Kidney epithelial cell (primary cell): ENCODE measurements at regions not wholly inside any gene's neighbourhood (a gene's known extent, or its start where the extent isn't known, plus 50 kb on each side); places are given as distances from the start of the nearest gene placed in this dataset.

Experiments
- DNase-seq: peaks from one replicate; pipeline ENCODE4 v3.0.0-alpha.2; 2010; ENCODE audit warnings: low read depth
- H3K27me3 ChIP-seq: 2 replicates; pipeline ENCODE4 v1.6.0; 2011; ENCODE audit warnings: low read length; ENCODE audit not compliant: control insufficient read depth, insufficient read depth
- H3K36me3 ChIP-seq: 2 replicates; pipeline ENCODE4 v1.5.1; 2011; ENCODE audit warnings: low read length; ENCODE audit not compliant: control insufficient read depth, insufficient read depth
- H3K4me3 ChIP-seq: 2 replicates; pipeline ENCODE4 v1.5.1; 2011; ENCODE audit warnings: low read depth, mild to moderate bottlenecking, control low read depth, low read length
- TF ChIP-seq, protein P1 (sequence below): IDR thresholded peaks from 2 replicates; pipeline ENCODE4 v1.5.1; 2011; ENCODE audit warnings: mild to moderate bottlenecking, moderate library complexity, low read length, control low read depth, inconsistent platforms; ENCODE audit not compliant: insufficient read depth, poor library complexity, severe bottlenecking

DNA sequence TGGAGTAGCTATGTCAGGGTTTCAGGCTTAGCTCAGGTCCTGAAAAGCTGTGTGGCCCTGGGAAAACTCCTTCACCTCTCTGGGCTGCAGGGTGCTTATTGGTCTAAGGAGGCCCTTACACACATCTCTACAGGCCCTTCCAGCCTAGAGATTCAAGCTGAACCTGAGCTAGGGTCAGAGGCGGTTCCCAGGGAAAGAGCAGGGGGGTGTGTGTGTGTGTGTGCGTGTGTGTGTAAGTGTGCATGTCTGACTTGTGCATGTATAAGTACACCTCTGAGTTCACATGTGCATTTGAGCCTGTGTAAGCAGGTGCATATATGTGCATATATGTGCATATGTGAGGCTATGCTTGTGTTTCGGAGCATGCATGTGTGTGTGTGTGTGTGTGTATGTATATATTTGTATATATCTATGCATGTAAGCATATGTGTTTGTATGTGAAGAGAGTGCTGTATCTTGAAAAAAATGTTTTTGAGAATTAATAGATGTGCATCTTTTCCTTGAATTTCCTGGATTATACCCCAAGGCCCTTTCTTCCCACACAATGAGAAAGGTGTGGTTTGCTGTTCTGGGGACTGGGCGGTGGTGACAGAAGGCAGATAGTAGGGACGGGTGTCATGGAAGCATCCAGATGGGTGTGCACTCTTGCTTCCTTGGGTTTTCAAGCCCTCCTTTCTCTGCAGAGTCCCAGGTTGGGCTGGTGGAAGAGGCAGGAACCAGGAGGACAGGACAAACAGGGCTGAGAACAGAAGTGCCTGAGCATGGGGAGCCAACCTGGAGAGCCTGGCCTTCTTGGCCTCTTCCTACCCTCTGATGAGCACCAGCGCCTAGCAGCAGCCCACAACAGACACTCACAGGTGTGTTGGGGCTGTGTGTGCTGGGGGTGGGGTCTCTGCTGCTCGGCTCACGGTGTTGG, 150.3 kb upstream of the TSHZ3 start:
- DNase-seq = no peak
- TF ChIP-seq, protein P1, sequence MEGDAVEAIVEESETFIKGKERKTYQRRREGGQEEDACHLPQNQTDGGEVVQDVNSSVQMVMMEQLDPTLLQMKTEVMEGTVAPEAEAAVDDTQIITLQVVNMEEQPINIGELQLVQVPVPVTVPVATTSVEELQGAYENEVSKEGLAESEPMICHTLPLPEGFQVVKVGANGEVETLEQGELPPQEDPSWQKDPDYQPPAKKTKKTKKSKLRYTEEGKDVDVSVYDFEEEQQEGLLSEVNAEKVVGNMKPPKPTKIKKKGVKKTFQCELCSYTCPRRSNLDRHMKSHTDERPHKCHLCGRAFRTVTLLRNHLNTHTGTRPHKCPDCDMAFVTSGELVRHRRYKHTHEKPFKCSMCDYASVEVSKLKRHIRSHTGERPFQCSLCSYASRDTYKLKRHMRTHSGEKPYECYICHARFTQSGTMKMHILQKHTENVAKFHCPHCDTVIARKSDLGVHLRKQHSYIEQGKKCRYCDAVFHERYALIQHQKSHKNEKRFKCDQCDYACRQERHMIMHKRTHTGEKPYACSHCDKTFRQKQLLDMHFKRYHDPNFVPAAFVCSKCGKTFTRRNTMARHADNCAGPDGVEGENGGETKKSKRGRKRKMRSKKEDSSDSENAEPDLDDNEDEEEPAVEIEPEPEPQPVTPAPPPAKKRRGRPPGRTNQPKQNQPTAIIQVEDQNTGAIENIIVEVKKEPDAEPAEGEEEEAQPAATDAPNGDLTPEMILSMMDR = no peak
- no peaks in the 10 kb centered on the region for H3K36me3 ChIP-seq

GRCh38 chr19:31500197-31500830, 151.1 kb upstream of the TSHZ3 start:
- Histone ChIP-seq H3K4me3 (no peak overlapping the region), H3K36me3 (no peaks in the 10 kb centered on the region), H3K27me3 (no peaks in the 10 kb centered on the region)
- DNase-seq = no peak
- TF ChIP-seq, protein P1 = no peak

More for the DNA sequence above, 150.3 kb upstream of the TSHZ3 start:
- no peak overlapping the region for H3K4me3 ChIP-seq
- H3K27me3 ChIP-seq = no peaks in the 10 kb centered on the region

- H3K4me3 ChIP-seq = no peak overlapping the region
- H3K36me3 ChIP-seq = no peaks in the 10 kb centered on the region
- no peaks in the 10 kb centered on the region for H3K27me3 ChIP-seq
- DNase-seq = no peak
- TF ChIP-seq, protein P1 = no peak
These were observed 151.7 kb upstream of the TSHZ3 start for GRCh38 chr19:31500946-31501345.

DNA sequence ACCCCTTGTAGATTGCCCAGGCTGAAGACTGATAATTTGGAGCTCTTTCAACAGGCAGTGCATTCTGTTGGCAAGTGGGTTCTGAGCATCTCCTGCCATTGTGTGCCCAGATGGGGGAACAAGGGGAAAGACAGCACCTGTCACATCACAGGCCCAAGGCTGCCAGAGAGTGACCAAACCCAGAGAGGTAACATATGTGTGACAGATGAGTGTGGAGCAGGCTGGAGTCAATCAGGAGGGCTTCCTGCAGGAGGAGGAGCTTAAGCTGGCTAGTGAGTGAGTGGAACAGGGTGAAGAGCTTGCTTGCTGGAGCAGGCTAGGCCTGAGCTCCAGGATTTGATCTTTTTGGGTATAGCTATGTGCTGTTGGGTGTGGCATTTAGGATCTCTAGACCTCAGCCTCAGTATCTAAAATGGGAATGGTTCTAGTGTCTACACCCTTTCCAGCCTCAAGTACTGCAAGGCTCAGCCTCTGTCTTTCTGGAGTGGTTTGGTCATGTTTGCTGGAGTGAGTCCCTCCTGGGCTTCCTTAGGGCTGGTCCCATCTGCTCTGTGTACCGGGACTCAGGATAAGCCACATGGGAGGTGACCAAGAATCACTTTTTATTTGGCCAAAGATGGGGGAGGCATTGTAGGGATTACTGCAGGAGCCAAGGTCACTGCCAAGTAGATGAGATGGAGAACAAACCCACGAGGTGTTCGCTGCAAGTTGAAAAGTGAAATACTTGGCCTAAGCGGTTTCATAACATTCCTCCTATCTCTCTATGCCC, 152.4 kb upstream of the TSHZ3 start:
- H3K27me3 ChIP-seq = no peaks in the 10 kb centered on the region
- no peak for DNase-seq
- no peak overlapping the region for H3K4me3 ChIP-seq
- H3K36me3 ChIP-seq = no peaks in the 10 kb centered on the region
- TF ChIP-seq, protein P1 = no peak

DNA sequence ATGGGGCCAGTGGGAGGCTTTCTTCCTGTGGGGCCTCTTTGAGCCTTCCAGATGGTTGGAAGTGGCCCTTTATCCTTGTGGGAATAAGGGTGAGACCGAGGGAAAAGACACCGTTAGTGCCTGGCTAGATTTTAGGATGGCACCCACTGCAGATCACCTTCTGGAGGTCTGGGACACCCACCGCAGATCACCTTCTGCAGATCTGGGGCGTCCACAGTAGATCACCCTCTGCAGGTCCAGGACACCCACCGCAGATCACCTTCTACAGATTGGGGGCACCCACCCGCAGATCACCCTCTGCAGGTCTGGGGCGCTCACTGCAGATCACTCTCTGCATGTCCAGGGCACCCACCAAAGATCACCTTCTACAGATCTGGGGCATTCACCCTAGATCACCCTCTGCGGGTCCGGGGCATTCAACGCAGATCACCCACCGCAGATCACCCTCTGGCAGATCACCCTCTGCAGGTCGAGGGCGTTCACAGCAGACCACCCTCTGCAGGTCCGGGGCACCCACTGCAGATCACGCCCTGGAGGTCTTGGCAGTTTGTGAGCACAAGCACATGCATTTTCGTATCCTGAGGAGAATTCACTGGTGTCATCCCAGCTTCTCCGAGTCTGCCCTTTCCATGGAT, 153.4 kb upstream of the TSHZ3 start:
- Histone ChIP-seq H3K4me3 (no peak overlapping the region), H3K27me3 (no peaks in the 10 kb centered on the region), H3K36me3 (no peaks in the 10 kb centered on the region)
- TF ChIP-seq, protein P1 = no peak
- no peak for DNase-seq
